HepG2 (cell line): ENCODE measurements at regions not wholly inside any gene's neighbourhood (a gene's known extent, or its start where the extent isn't known, plus 50 kb on each side); places are given as distances from the start of the nearest gene placed in this dataset.

ENCODE experiments used
- HHEX ChIP-seq: IDR thresholded peaks from 2 replicates; pipeline ENCODE4 v1.6.1; 2016; ENCODE audit warnings: control low read depth
- HNF4G ChIP-seq, 2 experiments: sonication (generic) in 1 of 2; formaldehyde crosslinking in 1 of 2; IDR thresholded peaks; 2 replicates each; pipeline versions ENCODE4 v1.4.0 to v1.6.1; 2011 to 2020; ENCODE audit warnings: borderline replicate concordance in 2 of 2, low read depth in 2 of 2, mild to moderate bottlenecking in 2 of 2, low read length in 1 of 2, missing genetic modification reagents in 1 of 2, moderate library complexity in 1 of 2
- NFE2L1 ChIP-seq: sonication (generic); formaldehyde crosslinking; IDR thresholded peaks from 2 replicates; pipeline ENCODE4 v1.4.0; 2020; ENCODE audit warnings: missing genetic modification reagents, mild to moderate bottlenecking, borderline replicate concordance
- THAP7 ChIP-seq: sonication (generic); formaldehyde crosslinking; IDR thresholded peaks from 2 replicates; pipeline ENCODE4 v1.8.1; 2023; ENCODE audit warnings: mild to moderate bottlenecking, missing genetic modification reagents
- USF2 ChIP-seq, 2 experiments: sonication (generic) in 1 of 2; formaldehyde crosslinking in 1 of 2; IDR thresholded peaks; 2 replicates each; pipeline versions ENCODE4 v1.5.1 to v1.6.1; 2011 to 2020; ENCODE audit warnings: borderline replicate concordance in 1 of 2, low read depth in 1 of 2, low read length in 1 of 2, mild to moderate bottlenecking in 1 of 2, missing genetic modification reagents in 1 of 2, moderate library complexity in 1 of 2
- ZNF205 ChIP-seq: IDR thresholded peaks from 2 replicates; pipeline ENCODE4 v1.6.1; 2018; ENCODE audit warnings: missing biosample characterization, missing genetic modification reagents
- ZNF772 ChIP-seq: sonication (generic); formaldehyde crosslinking; IDR thresholded peaks from 2 replicates; pipeline ENCODE4 v1.5.0; 2020; ENCODE audit warnings: mild to moderate bottlenecking, missing genetic modification reagents
- ZNF800 ChIP-seq: sonication (generic); formaldehyde crosslinking; IDR thresholded peaks from 2 replicates; pipeline ENCODE4 v1.4.0; 2020; ENCODE audit warnings: missing genetic modification reagents
- ZSCAN25 ChIP-seq: sonication (generic); formaldehyde crosslinking; IDR thresholded peaks from 2 replicates; pipeline ENCODE4 v1.8.0; 2022; ENCODE audit warnings: mild to moderate bottlenecking, missing genetic modification reagents

GRCh38 chr7:80369321-80369720 is 142.5 kb downstream of the GNAT3 start (continued):
- TF ChIP-seq USF2 (IDR thresholded peaks at IDR 0.05; ENCODE audit: low read depth, low read length), result no peak
- no peak for TF ChIP-seq USF2 (CRISPR knock-in tag; IDR thresholded peaks at IDR 0.05; ENCODE audit: borderline replicate concordance)
- TF ChIP-seq HNF4G (IDR thresholded peaks at IDR 0.05; ENCODE audit: borderline replicate concordance, low read depth, low read length), result no peak
- TF ChIP-seq HNF4G (CRISPR knock-in tag; IDR thresholded peaks at IDR 0.05; ENCODE audit: borderline replicate concordance, low read depth), result no peak
- no peak for TF ChIP-seq ZNF205 (CRISPR knock-in tag)
- TF ChIP-seq ZNF772 (CRISPR knock-in tag), result no peak
- TF ChIP-seq ZNF800 (CRISPR knock-in tag), result no peak
- no peak for TF ChIP-seq ZSCAN25 (CRISPR knock-in tag)
- no peak for TF ChIP-seq THAP7 (CRISPR knock-in tag)
- no peak for TF ChIP-seq HHEX (CRISPR knock-in tag)
- TF ChIP-seq NFE2L1 (CRISPR knock-in tag), result no peak
- TF ChIP-seq, all 625 proteins: peak for 0
